ENCODE measurements at regions not wholly inside any gene's neighbourhood (a gene's known extent, or its start where the extent isn't known, plus 50 kb on each side); places are given as distances from the start of the nearest gene placed in this dataset.
A peak's percentile ranks its signal among the peaks of the same experiment; 100 is the strongest.

DNA sequence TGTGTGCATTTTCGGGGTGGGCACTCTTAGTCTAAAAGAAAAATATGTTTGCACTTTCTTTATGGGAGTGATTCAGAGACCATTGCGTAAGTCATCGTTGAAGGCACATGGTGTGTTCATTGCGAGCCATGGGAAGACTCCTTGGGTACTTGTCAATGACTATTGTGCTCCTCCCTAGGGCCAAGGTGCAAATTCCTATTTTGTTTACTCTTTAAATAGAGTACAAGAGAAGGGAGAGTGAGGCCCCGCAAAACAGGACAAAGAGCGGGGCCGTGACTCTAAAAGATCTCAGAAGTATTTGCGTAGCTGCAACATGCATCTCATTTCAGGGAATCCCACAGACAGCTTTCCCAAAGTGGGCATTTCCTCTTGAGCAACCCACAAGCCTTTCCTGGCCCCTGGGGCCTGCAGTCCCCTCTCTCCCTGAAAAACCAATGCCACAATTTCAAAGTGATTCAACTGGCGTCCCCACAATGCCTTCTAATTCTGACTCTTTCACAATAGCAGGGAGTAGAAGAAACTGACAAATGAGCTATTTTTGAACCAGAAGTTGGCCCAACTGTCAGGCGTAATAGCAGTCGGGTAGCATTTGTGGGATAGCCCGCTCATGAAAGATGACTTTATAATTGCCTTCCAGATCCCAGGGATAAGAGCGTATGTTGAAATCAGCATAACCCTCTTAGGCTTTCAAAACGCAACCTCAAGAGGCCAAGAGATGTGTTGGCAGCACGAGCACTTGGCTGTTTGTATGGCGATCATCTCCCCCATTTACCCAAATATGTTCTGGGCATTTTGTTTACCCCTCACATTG, 277.9 kb upstream of the BMP2 start (continued):
- TF ChIP-seq ZNF274 (CRISPR knock-in tag; IDR thresholded peaks at IDR 0.05), result no peak
- peak; percentile 43; the same call in 1 of the 2 replicates for TF ChIP-seq SOX5 (CRISPR knock-in tag; IDR thresholded peaks at IDR 0.05; ENCODE audit: borderline replicate concordance)
- peak; percentile 27; the same call in 1 of the 2 replicates for TF ChIP-seq NR2F2 (IDR thresholded peaks at IDR 0.05; ENCODE audit: borderline replicate concordance, low read depth)
- no peak for TF ChIP-seq ZNF850 (CRISPR knock-in tag; conservative IDR thresholded peaks at IDR 0.05)
- TF ChIP-seq, protein P1, sequence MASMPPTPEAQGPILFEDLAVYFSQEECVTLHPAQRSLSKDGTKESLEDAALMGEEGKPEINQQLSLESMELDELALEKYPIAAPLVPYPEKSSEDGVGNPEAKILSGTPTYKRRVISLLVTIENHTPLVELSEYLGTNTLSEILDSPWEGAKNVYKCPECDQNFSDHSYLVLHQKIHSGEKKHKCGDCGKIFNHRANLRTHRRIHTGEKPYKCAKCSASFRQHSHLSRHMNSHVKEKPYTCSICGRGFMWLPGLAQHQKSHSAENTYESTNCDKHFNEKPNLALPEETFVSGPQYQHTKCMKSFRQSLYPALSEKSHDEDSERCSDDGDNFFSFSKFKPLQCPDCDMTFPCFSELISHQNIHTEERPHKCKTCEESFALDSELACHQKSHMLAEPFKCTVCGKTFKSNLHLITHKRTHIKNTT (CRISPR knock-in tag; IDR thresholded peaks at IDR 0.05), result no peak
- TF ChIP-seq TAF15 (IDR thresholded peaks at IDR 0.05; ENCODE audit: low read depth, low read length, poor library complexity, severe bottlenecking), result no peak
- TF ChIP-seq ZBTB25 (CRISPR knock-in tag; IDR thresholded peaks at IDR 0.05), result no peak
- no peak for TF ChIP-seq NONO (IDR thresholded peaks at IDR 0.05)
- no peak for TF ChIP-seq NONO (CRISPR knock-in tag; conservative IDR thresholded peaks at IDR 0.05)
- TF ChIP-seq AFF4 (CRISPR knock-in tag; IDR thresholded peaks at IDR 0.05), result no peak
- TF ChIP-seq CREM (IDR thresholded peaks at IDR 0.05), result peak; percentile 59; the same call in 1 of the 2 replicates
- TF ChIP-seq CREM (CRISPR knock-in tag; IDR thresholded peaks at IDR 0.05), result no peak
- no peak for TF ChIP-seq ZNF83 (CRISPR knock-in tag; IDR thresholded peaks at IDR 0.05; ENCODE audit: borderline replicate concordance)
- TF ChIP-seq RBM39 (IDR thresholded peaks at IDR 0.05; ENCODE audit: low read depth, low read length, poor library complexity, severe bottlenecking), result no peak
- no peak for TF ChIP-seq ZSCAN21 (CRISPR knock-in tag; IDR thresholded peaks at IDR 0.05; ENCODE audit: borderline replicate concordance)
- TF ChIP-seq NFAT5 (CRISPR knock-in tag; IDR thresholded peaks at IDR 0.05), result no peak
